GM12865 (cell line): ENCODE measurements at regions not wholly inside any gene's neighbourhood (a gene's known extent, or its start where the extent isn't known, plus 50 kb on each side); places are given as distances from the start of the nearest gene placed in this dataset.
"Not testable (repeated sequence)": the region's sequence is repeated elsewhere in the genome, so short reads cannot be mapped to it uniquely, and the experiment has no call there.

Source experiments
- DNase-seq: peaks from one replicate; pipeline ENCODE4 v3.0.0; 2010; ENCODE audit warnings: low read depth
- H3K4me3 ChIP-seq: 2 replicates; pipeline ENCODE4 v1.5.1; 2011; ENCODE audit warnings: mild to moderate bottlenecking, low read depth, low read length, control low read depth
- TF ChIP-seq, protein P1 (sequence below): IDR thresholded peaks from 2 replicates; pipeline ENCODE4 v1.5.1; 2011; ENCODE audit warnings: low read length, control low read depth, low read depth, inconsistent platforms; ENCODE audit not compliant: insufficient read depth; ENCODE audit errors: missing control alignments

DNA sequence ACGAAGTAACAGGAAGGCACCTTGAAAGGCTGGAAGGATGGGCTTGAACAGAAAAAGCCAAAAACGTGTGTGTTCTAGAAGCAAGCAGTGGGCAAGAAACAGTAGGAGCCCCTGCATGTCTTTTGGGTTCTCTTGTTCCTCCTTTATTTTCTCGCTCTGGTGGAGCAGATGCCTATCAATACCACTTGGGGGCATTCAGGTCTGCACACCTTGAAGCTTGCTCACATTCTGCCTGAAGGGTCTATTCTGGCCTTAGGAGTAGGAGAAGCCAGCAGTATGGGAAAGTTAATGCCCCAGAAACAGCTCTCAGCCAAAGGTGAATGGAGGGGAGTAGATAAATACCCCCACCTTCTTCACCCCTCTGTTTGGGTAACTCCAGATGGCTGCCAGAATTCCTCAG is 204.5 kb downstream of the TXNL1 start:
- TF ChIP-seq, protein P1, sequence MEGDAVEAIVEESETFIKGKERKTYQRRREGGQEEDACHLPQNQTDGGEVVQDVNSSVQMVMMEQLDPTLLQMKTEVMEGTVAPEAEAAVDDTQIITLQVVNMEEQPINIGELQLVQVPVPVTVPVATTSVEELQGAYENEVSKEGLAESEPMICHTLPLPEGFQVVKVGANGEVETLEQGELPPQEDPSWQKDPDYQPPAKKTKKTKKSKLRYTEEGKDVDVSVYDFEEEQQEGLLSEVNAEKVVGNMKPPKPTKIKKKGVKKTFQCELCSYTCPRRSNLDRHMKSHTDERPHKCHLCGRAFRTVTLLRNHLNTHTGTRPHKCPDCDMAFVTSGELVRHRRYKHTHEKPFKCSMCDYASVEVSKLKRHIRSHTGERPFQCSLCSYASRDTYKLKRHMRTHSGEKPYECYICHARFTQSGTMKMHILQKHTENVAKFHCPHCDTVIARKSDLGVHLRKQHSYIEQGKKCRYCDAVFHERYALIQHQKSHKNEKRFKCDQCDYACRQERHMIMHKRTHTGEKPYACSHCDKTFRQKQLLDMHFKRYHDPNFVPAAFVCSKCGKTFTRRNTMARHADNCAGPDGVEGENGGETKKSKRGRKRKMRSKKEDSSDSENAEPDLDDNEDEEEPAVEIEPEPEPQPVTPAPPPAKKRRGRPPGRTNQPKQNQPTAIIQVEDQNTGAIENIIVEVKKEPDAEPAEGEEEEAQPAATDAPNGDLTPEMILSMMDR: no peak
- DNase-seq: no peak
- no peak overlapping the region for H3K4me3 ChIP-seq

DNA sequence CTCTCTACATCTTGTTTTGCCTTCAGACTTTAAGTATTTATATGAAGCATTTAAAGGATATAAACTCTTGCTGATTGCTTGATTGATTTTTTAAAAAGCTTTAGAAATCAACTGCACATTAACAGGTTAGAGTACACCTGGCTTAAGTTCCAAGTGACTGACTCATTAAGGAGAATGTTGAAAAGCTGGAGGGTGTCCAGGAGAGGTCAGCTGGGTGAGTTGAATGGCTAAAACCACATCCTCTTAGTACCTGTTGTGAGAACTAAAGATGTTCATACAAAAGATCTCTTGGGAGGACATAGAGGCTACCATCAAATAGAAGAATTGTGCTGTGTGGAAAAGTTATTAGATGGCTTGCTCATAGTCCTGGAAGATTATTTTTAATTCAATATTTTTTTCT is 206.8 kb downstream of the TXNL1 start:
- peak; percentile 13 for DNase-seq
- TF ChIP-seq, protein P1: no peak
- H3K4me3 ChIP-seq: no peak overlapping the region

GRCh38 chr18:56423626-56424025 is 214.8 kb downstream of the TXNL1 start:
- no peak for DNase-seq
- TF ChIP-seq, protein P1: no peak
- no peak overlapping the region for H3K4me3 ChIP-seq

DNA sequence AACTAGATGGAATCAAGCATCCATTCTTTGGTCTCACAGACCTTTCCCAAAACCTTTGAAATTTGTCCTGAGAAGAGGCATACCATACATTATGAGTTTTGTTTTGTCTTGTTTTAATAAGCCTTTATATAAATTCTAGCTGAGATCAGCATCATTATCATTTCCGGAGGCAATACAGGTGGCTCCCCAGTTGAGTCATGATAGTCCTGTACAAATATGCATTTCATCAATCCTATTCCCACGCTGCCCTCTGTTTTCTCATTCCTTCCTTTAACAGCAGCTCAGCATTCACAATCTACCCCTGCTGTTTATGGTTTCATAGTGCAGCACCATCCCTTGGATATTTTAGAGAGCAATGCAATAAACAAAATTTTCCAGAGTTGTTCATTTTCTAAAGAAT is 216.7 kb downstream of the TXNL1 start:
- no peak for DNase-seq
- TF ChIP-seq, protein P1: no peak
- no peak overlapping the region for H3K4me3 ChIP-seq

GRCh38 chr18:56420868-56421267 is 217.5 kb downstream of the TXNL1 start:
- H3K4me3 ChIP-seq: not testable (repeated sequence)

GRCh38 chr18:56414357-56414756 is 224.0 kb downstream of the TXNL1 start:
- DNase-seq: no peak
- TF ChIP-seq, protein P1: no peak
- no peak overlapping the region for H3K4me3 ChIP-seq

More at GRCh38 chr18:56420868-56421267, 217.5 kb downstream of the TXNL1 start:
- DNase-seq: not testable (repeated sequence)

DNA sequence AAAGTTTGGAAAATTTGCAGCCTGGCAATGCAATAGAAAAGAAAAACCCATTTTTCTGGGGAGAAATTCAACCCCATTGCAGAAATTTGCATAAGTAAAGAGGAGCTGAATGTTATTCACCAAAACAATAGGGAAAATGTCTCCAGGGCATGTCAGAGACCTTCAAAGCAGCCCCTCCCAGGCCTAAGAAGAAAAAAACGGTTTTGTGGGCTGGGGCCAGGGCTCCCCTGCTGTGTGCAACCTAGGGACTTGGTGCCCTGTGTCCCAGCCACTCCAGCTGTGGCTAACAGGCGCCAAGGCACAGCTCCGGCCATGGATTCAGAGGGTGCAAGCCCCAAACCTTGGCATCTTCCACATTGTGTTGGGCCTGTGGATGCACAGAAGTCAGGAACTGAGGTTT is 224.5 kb downstream of the TXNL1 start:
- TF ChIP-seq, protein P1: no peak
- no peak for DNase-seq
- H3K4me3 ChIP-seq: no peak overlapping the region
